HEK293T (cell line): ENCODE measurements at regions not wholly inside any gene's neighbourhood (a gene's known extent, or its start where the extent isn't known, plus 50 kb on each side); places are given as distances from the start of the nearest gene placed in this dataset.
"Not testable (repeated sequence)": the region's sequence is repeated elsewhere in the genome, so short reads cannot be mapped to it uniquely, and the experiment has no call there.

ENCODE experiments used
- CTCF ChIA-PET: fragments of 350-600 bp; formaldehyde crosslinking; extraction: SDS; loops from one replicate; lab custom pipeline; 2021; ENCODE audit warnings: antibody characterized with exemption, inconsistent platforms; lab: Yijun Ruan, JAX
- POLR2A ChIA-PET: fragments of 350-600 bp; formaldehyde crosslinking; extraction: SDS; loops from one replicate; lab custom pipeline; 2020; ENCODE audit warnings: antibody characterized with exemption, inconsistent platforms; lab: Yijun Ruan, JAX
- DNase-seq: peaks from one replicate; pipeline ENCODE4 v3.0.0; 2012; ENCODE audit warnings: mixed read lengths; ENCODE audit errors: extremely low spot score
- ARNT ChIP-seq: fragments of 450-650 bp; IDR thresholded peaks from 2 replicates; pipeline ENCODE4 v1.6.1; 2017; ENCODE audit warnings: mild to moderate bottlenecking
- BHLHE40 ChIP-seq: fragments of 450-650 bp; IDR thresholded peaks from 2 replicates; pipeline ENCODE4 v1.6.1; 2016; ENCODE audit warnings: mild to moderate bottlenecking, moderate library complexity, borderline replicate concordance
- CTBP1 ChIP-seq: fragments of 450-650 bp; IDR thresholded peaks from 2 replicates; pipeline ENCODE4 v1.6.1; 2016; ENCODE audit warnings: borderline replicate concordance
- ELF4 ChIP-seq: fragments of 450-650 bp; IDR thresholded peaks from 2 replicates; pipeline ENCODE4 v1.6.1; 2017; ENCODE audit warnings: antibody characterized with exemption
- FOXA1 ChIP-seq: fragments of 450-650 bp; IDR thresholded peaks from 2 replicates; pipeline ENCODE4 v1.6.1; 2016; ENCODE audit warnings: mild to moderate bottlenecking
- FOXK2 ChIP-seq: fragments of 450-650 bp; IDR thresholded peaks from 2 replicates; pipeline ENCODE4 v1.6.1; 2016; ENCODE audit warnings: mild to moderate bottlenecking
- FOXM1 ChIP-seq: fragments of 450-650 bp; IDR thresholded peaks from 2 replicates; pipeline ENCODE4 v1.6.1; 2017; ENCODE audit warnings: mild to moderate bottlenecking, borderline replicate concordance
- HDGF ChIP-seq: fragments of 450-650 bp; IDR thresholded peaks from 2 replicates; pipeline ENCODE4 v1.6.1; 2017; ENCODE audit warnings: antibody characterized with exemption, borderline replicate concordance
- L3MBTL2 ChIP-seq: fragments of 450-650 bp; conservative IDR thresholded peaks from 2 replicates; pipeline ENCODE4 v1.6.1; 2016; ENCODE audit warnings: mild to moderate bottlenecking
- LEF1 ChIP-seq: fragments of 450-650 bp; IDR thresholded peaks from 2 replicates; pipeline ENCODE4 v1.6.1; 2017; ENCODE audit warnings: mild to moderate bottlenecking, borderline replicate concordance
- NFRKB ChIP-seq: fragments of 450-650 bp; IDR thresholded peaks from 2 replicates; pipeline ENCODE4 v1.6.1; 2016; ENCODE audit warnings: mild to moderate bottlenecking, moderate library complexity
- SP1 ChIP-seq: fragments of 450-650 bp; IDR thresholded peaks from 2 replicates; pipeline ENCODE4 v1.6.1; 2017
- SUZ12 ChIP-seq: fragments of 450-650 bp; IDR thresholded peaks from 2 replicates; pipeline ENCODE4 v1.6.1; 2016; ENCODE audit warnings: mild to moderate bottlenecking
- TARDBP ChIP-seq: fragments of 450-650 bp; IDR thresholded peaks from 2 replicates; pipeline ENCODE4 v1.6.1; 2016
- ZNF384 ChIP-seq: fragments of 450-650 bp; IDR thresholded peaks from 2 replicates; pipeline ENCODE4 v1.6.1; 2016
- TF ChIP-seq, protein P1 (sequence below): fragments of 450-650 bp; IDR thresholded peaks from 2 replicates; pipeline ENCODE4 v1.6.1; 2016

DNA sequence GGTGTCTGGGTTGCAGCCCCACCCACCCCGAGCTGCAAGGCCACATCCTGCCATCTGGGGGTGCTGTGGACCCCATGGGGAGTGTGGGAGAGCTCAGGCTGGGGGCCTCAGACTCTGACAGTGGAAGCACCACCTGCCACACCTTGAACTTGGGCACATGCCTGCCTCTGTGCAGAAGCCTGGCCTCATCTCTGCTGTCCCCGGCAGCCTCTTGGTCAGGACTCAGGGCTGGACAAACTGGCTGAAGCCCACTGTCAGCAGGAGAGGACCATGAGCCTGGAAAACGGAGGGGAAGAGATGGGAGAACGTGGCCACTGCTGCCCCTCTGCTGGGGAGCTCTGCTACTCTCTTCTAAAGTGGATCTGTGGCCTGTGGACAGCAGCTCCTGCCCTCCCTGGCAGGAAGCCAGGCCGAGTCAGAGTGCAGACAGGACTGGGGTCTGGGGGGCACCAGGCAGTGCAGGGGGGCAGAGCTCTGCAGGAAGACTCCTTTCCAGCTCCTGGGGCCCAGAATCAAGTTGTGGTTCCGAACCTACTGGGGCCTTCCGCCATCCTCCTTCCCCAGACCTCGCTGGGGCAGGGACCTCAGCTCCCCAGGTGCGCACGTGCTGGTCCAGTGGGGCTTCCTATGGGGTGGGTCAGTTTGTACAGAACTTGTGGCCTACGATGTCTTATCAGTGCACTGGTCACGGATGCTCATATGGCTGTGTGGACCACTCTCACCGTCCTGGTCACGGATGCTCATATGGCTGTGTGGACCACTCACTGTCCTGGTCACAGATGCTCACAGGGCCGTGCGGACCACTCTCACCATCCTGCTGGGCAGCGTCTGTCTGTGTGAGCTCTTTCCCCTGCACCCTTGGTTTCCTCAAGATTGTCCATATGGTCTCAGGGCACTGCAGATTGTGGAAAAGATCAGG is 207.7 kb downstream of the LAT start:
- ChIA-PET POLR2A (no interaction called here), CTCF (interaction anchor here (0.8 kb wide), 1 partner anchor 13 kb away, joined by 3 read pairs; no protein-coding TSS in a partner anchor)
- TF ChIP-seq FOXM1 (no peak), ELF4 (no peak), ZNF384 (no peak), HDGF (no peak), FOXA1 (no peak), NFRKB (no peak), LEF1 (no peak), FOXK2 (no peak), SUZ12 (no peak), BHLHE40 (no peak), ARNT (no peak), L3MBTL2 (no peak), CTBP1 (no peak), SP1 (no peak), TARDBP (no peak)
- TF ChIP-seq, protein P1, sequence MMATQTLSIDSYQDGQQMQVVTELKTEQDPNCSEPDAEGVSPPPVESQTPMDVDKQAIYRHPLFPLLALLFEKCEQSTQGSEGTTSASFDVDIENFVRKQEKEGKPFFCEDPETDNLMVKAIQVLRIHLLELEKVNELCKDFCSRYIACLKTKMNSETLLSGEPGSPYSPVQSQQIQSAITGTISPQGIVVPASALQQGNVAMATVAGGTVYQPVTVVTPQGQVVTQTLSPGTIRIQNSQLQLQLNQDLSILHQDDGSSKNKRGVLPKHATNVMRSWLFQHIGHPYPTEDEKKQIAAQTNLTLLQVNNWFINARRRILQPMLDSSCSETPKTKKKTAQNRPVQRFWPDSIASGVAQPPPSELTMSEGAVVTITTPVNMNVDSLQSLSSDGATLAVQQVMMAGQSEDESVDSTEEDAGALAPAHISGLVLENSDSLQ, result no peak
- DNase-seq, result no peak

DNA sequence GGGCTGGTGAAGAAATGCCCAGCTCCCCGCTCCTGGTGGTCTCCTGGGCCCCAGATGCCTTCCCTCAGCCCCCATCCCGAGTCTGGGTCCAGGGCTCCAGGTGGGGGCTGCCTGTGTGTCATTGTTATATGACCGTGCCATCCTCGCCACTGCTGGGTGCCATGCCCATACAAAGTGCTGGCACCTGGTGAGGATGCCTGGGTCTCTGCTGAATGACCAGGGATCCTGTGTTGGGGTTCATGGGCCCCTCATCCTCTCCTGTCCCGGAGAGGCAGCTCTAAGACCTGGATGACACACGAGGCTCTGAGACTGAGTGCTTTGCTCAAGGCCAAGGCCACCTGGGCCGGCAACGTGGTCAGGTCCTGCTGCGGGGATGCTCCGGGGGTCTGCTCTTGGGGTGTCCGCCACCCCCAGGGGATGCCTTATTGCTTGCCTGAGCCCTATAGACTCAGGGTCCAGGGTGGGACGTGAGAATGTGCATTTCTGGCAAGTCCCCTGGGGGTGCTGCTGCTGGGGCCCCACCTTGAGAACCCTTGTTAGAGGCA is 206.9 kb downstream of the LAT start:
- CTCF ChIA-PET, result interaction anchor here (0.8 kb wide), 1 partner anchor 12 kb away, joined by 3 read pairs; no protein-coding TSS in a partner anchor
- POLR2A ChIA-PET, DNase-seq: not testable (repeated sequence)

GRCh38 chr16:29190553-29191431 is 205.9 kb downstream of the LAT start:
- CTCF ChIA-PET, DNase-seq, POLR2A ChIA-PET: not testable (repeated sequence)

- POLR2A ChIA-PET, DNase-seq, CTCF ChIA-PET: not testable (repeated sequence)
These were observed 204.0 kb downstream of the LAT start for GRCh38 chr16:29188806-29189205.

- POLR2A ChIA-PET, CTCF ChIA-PET, DNase-seq: not testable (repeated sequence)
These were observed 201.7 kb downstream of the LAT start for GRCh38 chr16:29186306-29187220.

DNA sequence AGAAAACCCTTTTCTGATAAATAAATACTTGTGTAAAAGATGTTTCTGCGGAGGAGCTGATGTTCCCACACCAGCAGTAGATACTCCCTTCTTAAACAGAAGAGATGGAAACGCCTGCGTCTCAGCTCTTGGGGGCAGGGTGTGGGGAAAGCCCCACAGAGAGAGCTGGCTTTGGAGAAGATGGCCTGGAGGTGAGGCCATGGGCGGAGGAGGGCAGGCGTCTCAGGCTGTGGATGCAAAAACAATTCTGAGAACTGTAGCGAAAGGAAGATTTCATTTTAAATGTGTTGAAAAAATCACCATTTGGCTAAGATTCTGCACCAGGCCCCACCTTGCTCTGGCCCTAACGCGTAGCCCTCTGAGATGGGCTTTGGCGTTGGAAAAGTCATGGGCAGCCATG is 201.0 kb downstream of the LAT start:
- DNase-seq, CTCF ChIA-PET, POLR2A ChIA-PET: not testable (repeated sequence)

- CTCF ChIA-PET, POLR2A ChIA-PET, DNase-seq: not testable (repeated sequence)
These were observed 200.0 kb downstream of the LAT start for GRCh38 chr16:29184738-29185438.

DNA sequence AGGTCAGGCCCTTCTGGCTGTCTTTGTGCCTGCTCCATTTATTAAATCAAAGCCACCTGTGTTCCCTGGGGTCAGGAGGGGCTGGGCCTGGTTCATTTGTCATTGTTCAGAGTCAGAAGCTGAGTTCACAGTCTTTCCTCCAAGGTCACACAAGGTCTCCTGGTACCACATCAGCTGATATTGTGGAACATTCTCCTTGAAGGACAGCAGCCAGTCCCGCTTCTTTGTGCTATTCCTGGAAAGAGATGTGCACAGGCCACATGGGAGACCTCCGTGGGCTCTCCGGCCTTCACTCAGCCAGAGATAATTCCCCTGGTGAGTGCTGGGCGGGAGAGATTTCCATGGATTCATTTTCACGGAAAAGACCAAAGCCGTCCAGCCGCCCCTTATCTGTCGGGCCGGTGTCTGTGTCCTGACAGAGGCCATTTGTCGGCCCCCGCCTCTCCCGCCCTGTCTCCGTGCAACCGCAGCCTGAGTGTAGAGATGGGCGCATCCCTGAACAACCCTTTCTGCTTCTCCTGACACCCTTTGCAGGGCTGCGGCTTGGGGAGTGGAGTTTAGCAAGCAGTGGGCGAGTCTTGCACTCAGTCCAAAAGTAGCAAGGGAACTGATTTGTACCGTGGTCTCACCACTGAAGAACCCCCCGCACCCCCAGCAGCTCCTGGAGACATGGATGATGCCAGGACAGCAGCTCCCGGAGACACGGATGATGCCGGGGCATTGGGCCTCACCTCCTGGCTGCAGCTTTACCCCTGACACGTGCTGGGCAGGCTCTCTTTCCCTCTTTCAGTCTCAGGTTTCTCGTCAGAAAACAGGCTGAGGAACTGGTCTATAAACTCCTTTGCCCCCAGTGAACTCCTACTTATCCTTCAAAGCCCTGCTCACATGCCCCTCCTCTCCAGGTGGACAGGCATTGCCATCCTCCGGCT is 198.4 kb downstream of the LAT start:
- CTCF ChIA-PET, POLR2A ChIA-PET, DNase-seq: not testable (repeated sequence)
